IgD-negative memory B cell (primary cell): ENCODE measurements at regions not wholly inside any gene's neighbourhood (a gene's known extent, or its start where the extent isn't known, plus 50 kb on each side); places are given as distances from the start of the nearest gene placed in this dataset.
"Not testable (repeated sequence)": the region's sequence is repeated elsewhere in the genome, so short reads cannot be mapped to it uniquely, and the experiment has no call there.

Source experiments
- H3K27ac Mint-ChIP-seq, 3 donors: one replicate each; pipeline ENCODE4 v1.8.0; 2020 to 2022; ENCODE audit warnings: mild to moderate bottlenecking in 3 of 3, mixed read lengths in 3 of 3, moderate library complexity in 1 of 3
- H3K27me3 Mint-ChIP-seq: one replicate; pipeline ENCODE4 v1.8.0; 2021; ENCODE audit warnings: mixed read lengths
- H3K36me3 Mint-ChIP-seq: one replicate; pipeline ENCODE4 v1.8.0; 2020; ENCODE audit warnings: mild to moderate bottlenecking, mixed read lengths
- H3K4me1 Mint-ChIP-seq, 3 donors: one replicate each; pipeline ENCODE4 v1.8.0; 2020 to 2022; ENCODE audit warnings: mixed read lengths in 3 of 3, mild to moderate bottlenecking in 1 of 3
- H3K4me3 Mint-ChIP-seq, 4 donors: one replicate each; pipeline ENCODE4 v1.8.0; 2020 to 2022; ENCODE audit warnings: mild to moderate bottlenecking in 4 of 4, mixed read lengths in 4 of 4, moderate library complexity in 3 of 4
- H3K9me3 Mint-ChIP-seq, 3 donors: one replicate each; pipeline ENCODE4 v1.8.0; 2020 to 2021; ENCODE audit warnings: mixed read lengths in 3 of 3, mild to moderate bottlenecking in 1 of 3

GRCh38 chr3:166986000-166986399 lies 394.1 kb downstream of the ZBBX start:
- H3K4me1 Mint-ChIP-seq: no peaks in the 10 kb centered on the region
- H3K27ac Mint-ChIP-seq: no peak overlapping the region
- no peak overlapping the region for H3K4me3 Mint-ChIP-seq
- H3K27me3 Mint-ChIP-seq: no peaks in the 10 kb centered on the region
- H3K36me3 Mint-ChIP-seq: no peaks in the 10 kb centered on the region
- H3K9me3 Mint-ChIP-seq: peaks cover 0 to 7% (median 3%) of the 10 kb centered on the region in 3 donors

GRCh38 chr3:166975796-166976195 lies 404.3 kb downstream of the ZBBX start:
- H3K27ac Mint-ChIP-seq, H3K9me3 Mint-ChIP-seq, H3K27me3 Mint-ChIP-seq, H3K4me3 Mint-ChIP-seq, H3K4me1 Mint-ChIP-seq, H3K36me3 Mint-ChIP-seq: not testable (repeated sequence)

GRCh38 chr3:166967714-166968113 lies 412.4 kb downstream of the ZBBX start:
- not testable (repeated sequence) for H3K9me3 Mint-ChIP-seq, H3K27me3 Mint-ChIP-seq, H3K36me3 Mint-ChIP-seq, H3K4me1 Mint-ChIP-seq, H3K27ac Mint-ChIP-seq, H3K4me3 Mint-ChIP-seq

- Mint-ChIP-seq H3K9me3 (peaks cover 0 to 3% (median 2%) of the 10 kb centered on the region in 3 donors), H3K27ac (no peak overlapping the region), H3K27me3 (peaks cover 2% of the 10 kb centered on the region), H3K4me1 (no peaks in the 10 kb centered on the region), H3K4me3 (no peak overlapping the region), H3K36me3 (no peaks in the 10 kb centered on the region)
Observed at GRCh38 chr3:166962911-166963310, 417.2 kb downstream of the ZBBX start.

GRCh38 chr3:166957121-166957520 lies 423.0 kb downstream of the ZBBX start:
- H3K27me3 Mint-ChIP-seq: peaks cover 2% of the 10 kb centered on the region
- peaks cover 2 to 11% (median 9%) of the 10 kb centered on the region in 3 donors for H3K9me3 Mint-ChIP-seq
- H3K4me3 Mint-ChIP-seq: no peak overlapping the region
- H3K4me1 Mint-ChIP-seq: peaks cover 0 to 2% (median 0%) of the 10 kb centered on the region in 3 donors
- H3K36me3 Mint-ChIP-seq: no peaks in the 10 kb centered on the region
- no peak overlapping the region for H3K27ac Mint-ChIP-seq

GRCh38 chr3:166955201-166955939 lies 424.7 kb downstream of the ZBBX start:
- Mint-ChIP-seq H3K27ac (no peak overlapping the region), H3K36me3 (no peaks in the 10 kb centered on the region), H3K4me1 (peaks cover 0 to 3% (median 0%) of the 10 kb centered on the region in 3 donors), H3K27me3 (no peaks in the 10 kb centered on the region), H3K4me3 (no peak overlapping the region), H3K9me3 (peaks cover 4 to 16% (median 11%) of the 10 kb centered on the region in 3 donors)

- Mint-ChIP-seq H3K4me3 (no peak overlapping the region), H3K27me3 (no peaks in the 10 kb centered on the region), H3K27ac (no peak overlapping the region), H3K9me3 (peaks cover 0 to 17% (median 4%) of the 10 kb centered on the region in 3 donors), H3K4me1 (no peaks in the 10 kb centered on the region), H3K36me3 (no peaks in the 10 kb centered on the region)
Observed at GRCh38 chr3:166934879-166935278, 445.2 kb downstream of the ZBBX start.

- Mint-ChIP-seq H3K9me3 (peaks cover 1 to 22% (median 9%) of the 10 kb centered on the region in 3 donors), H3K27ac (peak overlapping the region in 1 of 3 donors; percentile 60), H3K4me3 (no peak overlapping the region), H3K4me1 (no peaks in the 10 kb centered on the region), H3K27me3 (no peaks in the 10 kb centered on the region), H3K36me3 (no peaks in the 10 kb centered on the region)
Observed at GRCh38 chr3:166917437-166917836, 462.7 kb downstream of the ZBBX start.

- Mint-ChIP-seq H3K9me3 (peaks cover 3 to 12% (median 4%) of the 10 kb centered on the region in 3 donors), H3K4me1 (no peaks in the 10 kb centered on the region), H3K4me3 (no peak overlapping the region)
Observed at GRCh38 chr3:166902374-166902773, 477.7 kb downstream of the ZBBX start.

GRCh38 chr3:166900866-166901577 lies 479.1 kb downstream of the ZBBX start:
- H3K36me3 Mint-ChIP-seq: no peaks in the 10 kb centered on the region
- H3K27ac Mint-ChIP-seq: no peak overlapping the region
- no peak overlapping the region for H3K4me3 Mint-ChIP-seq
- H3K4me1 Mint-ChIP-seq: no peaks in the 10 kb centered on the region
- no peaks in the 10 kb centered on the region for H3K27me3 Mint-ChIP-seq
- peaks cover 3 to 9% (median 4%) of the 10 kb centered on the region in 3 donors for H3K9me3 Mint-ChIP-seq

More at GRCh38 chr3:166902374-166902773, 477.7 kb downstream of the ZBBX start:
- no peak overlapping the region for H3K27ac Mint-ChIP-seq
- H3K36me3 Mint-ChIP-seq: no peaks in the 10 kb centered on the region
- no peaks in the 10 kb centered on the region for H3K27me3 Mint-ChIP-seq

GRCh38 chr3:166897811-166898210 lies 482.3 kb downstream of the ZBBX start:
- H3K4me1 Mint-ChIP-seq: no peaks in the 10 kb centered on the region
- H3K27ac Mint-ChIP-seq: no peak overlapping the region
- no peaks in the 10 kb centered on the region for H3K36me3 Mint-ChIP-seq
- no peak overlapping the region for H3K4me3 Mint-ChIP-seq
- H3K9me3 Mint-ChIP-seq: peaks cover 0 to 2% (median 0%) of the 10 kb centered on the region in 3 donors
- no peaks in the 10 kb centered on the region for H3K27me3 Mint-ChIP-seq

- no peaks in the 10 kb centered on the region for H3K36me3 Mint-ChIP-seq
- H3K9me3 Mint-ChIP-seq: peaks cover 0 to 15% (median 2%) of the 10 kb centered on the region in 3 donors
- no peaks in the 10 kb centered on the region for H3K27me3 Mint-ChIP-seq
- no peak overlapping the region for H3K27ac Mint-ChIP-seq
- H3K4me1 Mint-ChIP-seq: no peaks in the 10 kb centered on the region
- no peak overlapping the region for H3K4me3 Mint-ChIP-seq
Observed at GRCh38 chr3:166889241-166889640, 490.9 kb downstream of the ZBBX start.

GRCh38 chr3:166879661-166880060 lies 500.4 kb downstream of the ZBBX start:
- Mint-ChIP-seq H3K4me1 (no peaks in the 10 kb centered on the region), H3K36me3 (no peaks in the 10 kb centered on the region), H3K27ac (no peak overlapping the region), H3K27me3 (no peaks in the 10 kb centered on the region), H3K9me3 (peaks cover 0 to 2% (median 0%) of the 10 kb centered on the region in 3 donors), H3K4me3 (no peak overlapping the region)

GRCh38 chr3:166877971-166878370 lies 502.1 kb downstream of the ZBBX start:
- no peaks in the 10 kb centered on the region for H3K27me3 Mint-ChIP-seq
- no peaks in the 10 kb centered on the region for H3K4me1 Mint-ChIP-seq
- peaks cover 0 to 7% (median 0%) of the 10 kb centered on the region in 3 donors for H3K9me3 Mint-ChIP-seq
- H3K4me3 Mint-ChIP-seq: no peak overlapping the region
- no peak overlapping the region for H3K27ac Mint-ChIP-seq
- no peaks in the 10 kb centered on the region for H3K36me3 Mint-ChIP-seq

GRCh38 chr3:166864473-166865467 lies 515.3 kb downstream of the ZBBX start:
- H3K4me1 Mint-ChIP-seq: no peaks in the 10 kb centered on the region
- no peaks in the 10 kb centered on the region for H3K36me3 Mint-ChIP-seq
- H3K27ac Mint-ChIP-seq: no peak overlapping the region
- H3K4me3 Mint-ChIP-seq: no peak overlapping the region
- H3K9me3 Mint-ChIP-seq: peaks cover 0 to 5% (median 0%) of the 10 kb centered on the region in 3 donors
- H3K27me3 Mint-ChIP-seq: no peaks in the 10 kb centered on the region
